ENCODE measurements at regions not wholly inside any gene's neighbourhood (a gene's known extent, or its start where the extent isn't known, plus 50 kb on each side); places are given as distances from the start of the nearest gene placed in this dataset.

DNA sequence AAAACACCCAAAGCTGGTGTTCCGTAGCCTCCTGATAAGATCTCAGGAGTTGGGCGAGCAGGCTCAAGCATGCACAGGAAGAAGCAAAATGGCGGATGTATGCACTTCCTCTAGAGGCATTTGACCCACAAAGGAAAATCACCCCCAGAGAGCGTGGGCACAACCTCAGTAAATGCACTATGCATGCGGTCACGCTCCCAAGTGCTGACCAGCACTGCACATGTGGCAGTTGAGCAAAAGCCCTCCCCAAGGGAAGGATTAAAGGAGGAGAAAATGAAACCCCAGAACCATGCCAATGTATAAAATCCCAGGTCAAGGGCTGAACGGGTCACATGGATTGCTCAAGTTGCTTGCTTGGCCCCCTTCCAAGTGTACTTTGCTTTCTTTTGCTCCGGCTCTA lies 289.4 kb upstream of the IGF1R start:
- TF ChIP-seq CTCF (IDR thresholded peaks at IDR 0.05; ENCODE audit: low read length) (no peak), EZH2 (IDR thresholded peaks at IDR 0.05; ENCODE audit: borderline replicate concordance, low read length) (no peak)
